ENCODE measurements at regions not wholly inside any gene's neighbourhood (a gene's known extent, or its start where the extent isn't known, plus 50 kb on each side); places are given as distances from the start of the nearest gene placed in this dataset.

DNA sequence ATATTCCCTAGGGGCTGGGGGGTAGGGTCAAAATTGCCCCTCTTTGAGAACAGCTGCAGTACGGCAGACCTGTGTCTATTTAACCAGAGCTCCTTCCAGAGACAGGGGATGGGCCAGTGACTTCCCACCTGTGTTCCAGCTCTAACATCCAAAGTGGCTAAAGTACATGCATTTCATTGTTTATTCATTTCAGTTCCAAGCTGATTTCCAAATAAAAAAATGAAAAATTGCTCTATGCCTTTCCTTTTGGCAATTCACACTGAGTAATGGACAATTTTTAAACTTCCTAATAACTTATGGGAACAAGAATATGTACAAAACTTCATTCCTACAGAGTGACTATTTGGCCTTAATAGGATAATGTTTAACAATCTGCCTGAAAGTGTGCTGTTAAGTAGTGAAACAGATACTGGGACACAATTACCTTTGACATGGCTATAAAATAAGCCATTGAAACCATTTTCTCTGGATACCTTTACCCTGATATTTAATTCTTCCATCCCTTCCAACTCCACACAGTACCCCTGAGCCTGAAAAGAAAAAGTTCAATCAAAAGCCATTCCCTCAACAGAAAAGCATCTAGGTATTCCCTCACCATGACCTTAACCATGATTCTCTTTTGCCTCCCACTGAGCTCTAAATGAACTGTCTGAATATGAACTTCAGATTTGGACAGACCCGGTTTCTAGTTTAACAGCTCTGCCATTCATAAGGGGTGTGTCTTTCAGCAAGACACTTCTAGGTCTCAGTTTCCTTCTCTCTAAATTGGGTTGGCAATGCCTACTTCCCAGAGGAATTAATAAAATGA, 73.1 kb downstream of the RDH14 start:
- intact Hi-C loops (cut with DNase I; ENCODE audit: low total_unique reads) = no loop called here
- no peak for DNase-seq
- no peak for TF ChIP-seq CTCF (IDR thresholded peaks at IDR 0.05)
- H3K4me1 ChIP-seq = no peaks in the 10 kb centered on the region
- H3K9me3 ChIP-seq = no peaks in the 10 kb centered on the region
- no peaks in the 10 kb centered on the region for H3K27me3 ChIP-seq
- no peaks in the 10 kb centered on the region for H3K36me3 ChIP-seq
- no peak overlapping the region for H3K27ac ChIP-seq
- H3K4me3 ChIP-seq = no peak overlapping the region

- H3K27me3 ChIP-seq = no peaks in the 10 kb centered on the region
- no peak for TF ChIP-seq CTCF (IDR thresholded peaks at IDR 0.05)
- no peaks in the 10 kb centered on the region for H3K36me3 ChIP-seq
- no peaks in the 10 kb centered on the region for H3K9me3 ChIP-seq
- no peak for DNase-seq
- peaks cover 0 to 8% (median 7%) of the 10 kb centered on the region in 4 donors for H3K4me1 ChIP-seq
- intact Hi-C loops (cut with DNase I; ENCODE audit: low total_unique reads) = no loop called here
- H3K4me3 ChIP-seq = no peak overlapping the region
- H3K27ac ChIP-seq = no peak overlapping the region
These were observed 75.8 kb downstream of the RDH14 start for GRCh38 chr2:18484625-18485024.

DNA sequence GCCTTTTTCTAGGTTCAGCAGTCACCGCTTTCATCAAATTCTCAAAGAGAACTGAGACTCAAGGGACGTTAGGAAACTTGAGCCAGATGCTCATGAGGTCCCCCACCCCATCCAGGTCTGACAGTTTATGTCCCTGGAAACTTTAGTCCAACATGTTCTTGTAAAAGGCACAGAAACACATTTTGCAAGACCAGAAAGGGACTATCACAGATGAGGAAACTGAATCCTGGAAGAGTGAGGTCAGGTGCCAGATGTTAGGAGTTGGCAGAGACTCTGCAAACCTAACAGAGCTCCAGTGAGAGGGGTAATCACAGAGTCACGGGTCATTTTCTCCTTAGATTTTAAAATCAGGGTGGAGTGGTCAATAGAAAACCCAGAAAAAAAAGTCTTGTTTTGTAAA, 76.6 kb downstream of the RDH14 start:
- Histone ChIP-seq H3K27ac (no peak overlapping the region), H3K9me3 (no peaks in the 10 kb centered on the region), H3K4me3 (no peak overlapping the region), H3K4me1 (peaks cover 0 to 8% (median 7%) of the 10 kb centered on the region in 4 donors), H3K36me3 (no peaks in the 10 kb centered on the region), H3K27me3 (no peaks in the 10 kb centered on the region)
- DNase-seq = peak in 1 of 2 donors; percentile 39
- intact Hi-C loops (cut with DNase I; ENCODE audit: low total_unique reads) = no loop called here
- no peak for TF ChIP-seq CTCF (IDR thresholded peaks at IDR 0.05)

GRCh38 chr2:18482666-18483065, 77.8 kb downstream of the RDH14 start:
- no peak for DNase-seq
- Histone ChIP-seq H3K4me1 (peaks cover 0 to 8% (median 7%) of the 10 kb centered on the region in 4 donors), H3K36me3 (no peaks in the 10 kb centered on the region), H3K9me3 (no peaks in the 10 kb centered on the region), H3K27ac (no peak overlapping the region), H3K27me3 (no peaks in the 10 kb centered on the region), H3K4me3 (no peak overlapping the region)
- TF ChIP-seq CTCF (IDR thresholded peaks at IDR 0.05) = no peak
- intact Hi-C loops (cut with DNase I; ENCODE audit: low total_unique reads) = no loop called here

DNA sequence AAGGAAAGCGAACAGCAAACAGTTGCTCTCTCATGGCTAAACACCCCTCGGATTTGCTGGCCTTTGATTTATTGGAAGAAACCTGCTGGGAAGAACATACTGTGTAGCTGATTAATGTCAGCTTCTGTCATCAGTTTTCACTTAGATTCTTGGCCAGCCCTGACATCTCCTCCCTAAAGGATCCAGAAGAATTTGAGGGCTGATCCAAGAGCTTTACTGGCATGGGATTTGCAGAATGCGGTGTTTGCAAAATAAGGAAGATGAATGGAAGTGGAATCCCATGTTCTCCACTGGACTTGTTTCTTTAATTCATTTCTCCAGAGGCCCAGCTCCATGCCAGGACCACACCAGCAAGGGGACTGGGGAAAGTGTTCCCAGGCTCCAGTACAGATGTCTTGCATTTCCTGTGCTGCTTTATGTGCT, 80.5 kb downstream of the RDH14 start:
- no peaks in the 10 kb centered on the region for H3K36me3 ChIP-seq
- TF ChIP-seq CTCF (IDR thresholded peaks at IDR 0.05) = no peak
- intact Hi-C loops (cut with DNase I; ENCODE audit: low total_unique reads) = no loop called here
- peaks cover 0 to 12% (median 8%) of the 10 kb centered on the region in 4 donors for H3K4me1 ChIP-seq
- no peaks in the 10 kb centered on the region for H3K9me3 ChIP-seq
- H3K4me3 ChIP-seq = no peak overlapping the region
- no peaks in the 10 kb centered on the region for H3K27me3 ChIP-seq
- DNase-seq = peak; percentile 69 to 72
- peak overlapping the region; percentile 16 to 38 for H3K27ac ChIP-seq
